Adrenal gland (tissue), 9 donors: ENCODE measurements at regions not wholly inside any gene's neighbourhood (a gene's known extent, or its start where the extent isn't known, plus 50 kb on each side); places are given as distances from the start of the nearest gene placed in this dataset.

ENCODE experiments used
- DNase-seq, 7 donors: peaks; one replicate each; pipeline ENCODE4 v3.0.0-alpha.2; 2019 to 2020
- H3K27ac ChIP-seq, 5 donors: fragments of 200-600 bp; sonication (generic) in 4 of 5; 1 replicate in 3 of 5; 2 replicates in 2 of 5; pipeline versions ENCODE4 v1.5.1 to v1.8.0; 2016 to 2020; ENCODE audit warnings: mild to moderate bottlenecking in 1 of 5
- H3K27me3 ChIP-seq: fragments of 200-600 bp; 2 replicates; pipeline ENCODE4 v1.8.0; 2021
- H3K36me3 ChIP-seq, 2 donors: fragments of 200-600 bp; replicated peaks in 1 of 2; 1 replicate in 1 of 2; 2 replicates in 1 of 2; pipeline versions ENCODE4 v1.5.1 to v1.8.0; 2018 to 2022
- H3K4me1 ChIP-seq, 2 donors: fragments of 200-600 bp; replicated peaks in 1 of 2; 1 replicate in 1 of 2; 2 replicates in 1 of 2; pipeline versions ENCODE4 v1.5.1 to v1.8.0; 2018 to 2021
- H3K4me3 ChIP-seq, 4 donors: fragments of 200-600 bp; sonication (generic) in 3 of 4; one replicate each; pipeline ENCODE4 v1.5.1; 2016 to 2018
- H3K9me3 ChIP-seq, 3 donors: fragments of 200-600 bp; sonication (generic) in 1 of 3; replicated peaks in 1 of 3; 1 replicate in 2 of 3; 2 replicates in 1 of 3; pipeline versions ENCODE4 v1.5.1 to v1.8.0; 2016 to 2021
- POLR2A ChIP-seq, 2 donors: fragments of 450-650 bp; IDR thresholded peaks; one replicate each; pipeline ENCODE4 v1.6.1; 2017; ENCODE audit warnings: antibody characterized with exemption in 2 of 2, mild to moderate bottlenecking in 2 of 2, moderate library complexity in 1 of 2
- WGBS, 4 donors: extraction: QIAGEN DNeasy Blood & Tissue Kit in 2 of 4; methylation state at CpG; one replicate each; pipeline versions ENCODE4 v1.1.5 to v1.1.7; 2013 to 2017; 5-methylcytosine and 5-hydroxymethylcytosine counted together
- intact Hi-C, 2 donors: fragments of 100-400 bp; cut with DNase I; formaldehyde crosslinking; loops; one replicate each; pipeline versions ENCODE4 v1.14.1 to v1.15.0; 2022 to 2023
- TF ChIP-seq, protein P1 (sequence below), 6 experiments: fragments of 450-650 bp in 4 of 6; fragments of 200-600 bp in 2 of 6; sonication (generic) in 1 of 6; IDR thresholded peaks; 1 replicate in 5 of 6; 2 replicates in 1 of 6; pipeline versions ENCODE4 v1.5.1 to v1.8.0; 2016 to 2021; ENCODE audit warnings: antibody characterized with exemption in 6 of 6, mild to moderate bottlenecking in 2 of 6, moderate library complexity in 1 of 6
- donor health status: healthy with polysubstance abuse.
- donor health status: Bipolar disorder and iron deficiency.
- donor health status: DM: yes; HTN: yes; CAD: no.
- donor health status: DM: no; HTN: no; CAD: no.
- donor health status: DM: no; HTN: no; CAD: no.

DNA sequence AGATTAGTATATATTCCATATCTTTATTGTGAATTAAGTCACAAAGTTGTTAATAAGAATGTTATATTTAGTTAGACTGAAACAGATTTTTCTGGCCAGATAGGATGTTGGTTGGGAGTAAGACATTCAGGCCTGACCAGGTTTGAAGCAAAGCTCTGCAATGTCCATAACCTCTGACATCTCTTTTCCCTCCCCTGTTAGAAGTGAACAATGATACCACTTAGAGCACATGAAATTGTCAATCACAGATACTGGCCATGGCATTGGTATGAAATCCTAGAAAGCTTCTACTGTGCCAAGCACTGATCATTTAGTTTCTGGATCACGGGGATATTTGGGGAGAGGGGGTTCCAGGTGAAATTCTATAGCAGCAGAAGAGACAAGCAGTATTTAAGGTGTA, 1455.1 kb upstream of the CDH9 start:
- TF ChIP-seq POLR2A (IDR thresholded peaks at IDR 0.05): no peak
- TF ChIP-seq, protein P1, sequence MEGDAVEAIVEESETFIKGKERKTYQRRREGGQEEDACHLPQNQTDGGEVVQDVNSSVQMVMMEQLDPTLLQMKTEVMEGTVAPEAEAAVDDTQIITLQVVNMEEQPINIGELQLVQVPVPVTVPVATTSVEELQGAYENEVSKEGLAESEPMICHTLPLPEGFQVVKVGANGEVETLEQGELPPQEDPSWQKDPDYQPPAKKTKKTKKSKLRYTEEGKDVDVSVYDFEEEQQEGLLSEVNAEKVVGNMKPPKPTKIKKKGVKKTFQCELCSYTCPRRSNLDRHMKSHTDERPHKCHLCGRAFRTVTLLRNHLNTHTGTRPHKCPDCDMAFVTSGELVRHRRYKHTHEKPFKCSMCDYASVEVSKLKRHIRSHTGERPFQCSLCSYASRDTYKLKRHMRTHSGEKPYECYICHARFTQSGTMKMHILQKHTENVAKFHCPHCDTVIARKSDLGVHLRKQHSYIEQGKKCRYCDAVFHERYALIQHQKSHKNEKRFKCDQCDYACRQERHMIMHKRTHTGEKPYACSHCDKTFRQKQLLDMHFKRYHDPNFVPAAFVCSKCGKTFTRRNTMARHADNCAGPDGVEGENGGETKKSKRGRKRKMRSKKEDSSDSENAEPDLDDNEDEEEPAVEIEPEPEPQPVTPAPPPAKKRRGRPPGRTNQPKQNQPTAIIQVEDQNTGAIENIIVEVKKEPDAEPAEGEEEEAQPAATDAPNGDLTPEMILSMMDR (IDR thresholded peaks at IDR 0.05): no peak
- WGBS, 4 donors: 82 to 94% (median 87%) methylated on average over 1 of the region's 1 CpG
- Histone ChIP-seq H3K4me1 (no peaks in the 10 kb centered on the region), H3K9me3 (no peaks in the 10 kb centered on the region), H3K4me3 (no peak overlapping the region), H3K27me3 (no peaks in the 10 kb centered on the region), H3K27ac (no peak overlapping the region), H3K36me3 (no peaks in the 10 kb centered on the region)
- intact Hi-C loops: no loop called here
- DNase-seq: no peak

DNA sequence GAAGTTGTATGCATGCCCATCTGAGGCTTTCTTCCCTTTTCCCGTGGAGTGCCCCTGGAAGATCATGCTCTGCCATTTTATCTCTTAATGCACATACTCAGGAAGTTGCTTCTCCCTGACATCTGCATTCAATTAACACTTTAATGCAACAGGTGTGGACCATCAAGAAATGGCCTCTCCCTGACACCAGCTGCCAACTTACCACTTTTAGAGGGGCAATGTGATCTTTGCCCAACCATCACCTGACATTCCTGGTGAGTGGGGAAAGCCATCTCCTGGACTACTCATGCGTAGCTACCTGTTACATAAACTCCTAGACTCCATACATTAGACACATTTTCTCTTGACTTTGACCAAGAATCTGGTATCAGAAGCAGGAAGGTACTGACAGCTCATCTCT, 1450.4 kb upstream of the CDH9 start:
- H3K27ac ChIP-seq: no peak overlapping the region
- no peak for DNase-seq
- H3K4me3 ChIP-seq: no peak overlapping the region
- no peaks in the 10 kb centered on the region for H3K27me3 ChIP-seq
- H3K4me1 ChIP-seq: no peaks in the 10 kb centered on the region
- no peaks in the 10 kb centered on the region for H3K36me3 ChIP-seq
- no peaks in the 10 kb centered on the region for H3K9me3 ChIP-seq
- WGBS, 4 donors: 42 to 77% (median 71%) methylated on average over 2 of the region's 2 CpGs
- TF ChIP-seq, protein P1 (IDR thresholded peaks at IDR 0.05): no peak
- TF ChIP-seq POLR2A (IDR thresholded peaks at IDR 0.05): no peak
- intact Hi-C loops: no loop called here

DNA sequence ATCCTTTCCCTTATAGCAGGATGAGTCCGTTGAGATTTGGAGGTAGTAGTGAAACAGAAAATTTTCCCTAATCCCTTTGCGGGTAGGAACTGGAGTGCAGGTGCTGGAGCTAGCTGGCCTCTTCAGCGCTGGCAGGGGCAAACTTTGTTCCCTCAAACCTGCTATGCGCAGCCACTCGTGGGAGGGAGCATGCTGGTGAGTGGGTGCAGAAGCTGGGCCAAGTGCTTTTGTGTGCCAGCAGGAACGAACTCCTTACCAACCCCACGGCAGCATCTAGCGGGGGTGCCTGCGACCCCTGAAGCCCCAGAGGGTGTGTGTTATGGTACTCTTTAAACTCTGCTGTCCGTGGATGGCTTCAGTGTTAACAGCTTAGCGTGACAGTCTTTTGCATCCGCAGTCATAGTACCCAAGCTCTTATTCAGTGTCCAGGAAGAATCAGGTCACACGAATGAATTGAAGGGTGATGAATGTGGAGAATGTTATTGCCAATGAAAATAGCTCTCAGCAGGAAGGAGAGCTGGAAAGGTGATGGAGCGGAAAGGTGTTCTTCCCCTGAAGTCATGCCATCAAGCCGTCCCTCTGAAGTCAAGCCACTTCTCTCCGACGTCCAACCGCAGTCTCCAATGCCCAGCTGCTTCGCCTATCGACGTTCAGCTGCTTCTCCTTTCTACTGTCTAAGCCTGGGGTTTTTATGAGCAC, 1445.1 kb upstream of the CDH9 start:
- Histone ChIP-seq H3K4me3 (no peak overlapping the region), H3K4me1 (no peaks in the 10 kb centered on the region), H3K9me3 (no peaks in the 10 kb centered on the region), H3K36me3 (no peaks in the 10 kb centered on the region), H3K27ac (no peak overlapping the region), H3K27me3 (no peaks in the 10 kb centered on the region)
- intact Hi-C loops: no loop called here
- TF ChIP-seq, protein P1 (IDR thresholded peaks at IDR 0.05): no peak
- TF ChIP-seq POLR2A (IDR thresholded peaks at IDR 0.05): no peak
- no peak for DNase-seq
- 80 to 91% (median 86%) methylated on average over 17 to 21 of the region's 21 CpGs for WGBS, 4 donors

DNA sequence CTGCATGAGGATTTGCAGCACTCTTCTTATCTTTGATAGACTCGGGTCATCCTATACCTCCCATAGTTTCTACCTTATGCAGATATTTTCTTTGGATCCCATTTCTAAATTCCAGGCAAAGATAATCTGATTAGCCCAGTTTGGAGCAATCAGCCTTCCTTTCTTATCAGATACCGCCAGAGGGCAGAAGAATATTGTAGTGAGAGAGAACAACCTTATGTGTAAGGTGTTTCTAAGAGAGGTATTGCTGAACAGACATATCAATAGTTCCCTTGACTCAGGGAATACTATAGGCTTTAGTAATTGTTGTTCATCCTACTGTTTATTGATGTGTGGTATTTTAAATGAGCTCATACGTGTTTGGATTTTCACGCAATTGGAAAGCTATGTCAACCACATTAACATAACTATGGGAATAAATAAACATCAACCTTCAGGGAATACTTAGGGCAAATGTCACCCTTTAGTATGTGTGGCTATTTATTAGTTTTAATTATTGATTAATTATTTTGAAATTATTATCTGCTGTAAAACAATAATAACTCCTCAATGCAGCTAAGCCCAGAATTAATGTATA, 1435.2 kb upstream of the CDH9 start:
- DNase-seq: no peak
- intact Hi-C loops: no loop called here
- WGBS, 4 donors: 70 to 78% (median 72%) methylated on average over 4 of the region's 4 CpGs
- Histone ChIP-seq H3K36me3 (no peaks in the 10 kb centered on the region), H3K27ac (no peak overlapping the region), H3K9me3 (no peaks in the 10 kb centered on the region), H3K4me3 (no peak overlapping the region), H3K27me3 (no peaks in the 10 kb centered on the region), H3K4me1 (no peaks in the 10 kb centered on the region)
- no peak for TF ChIP-seq POLR2A (IDR thresholded peaks at IDR 0.05)
- TF ChIP-seq, protein P1 (IDR thresholded peaks at IDR 0.05): no peak
